H9 (cell line): ENCODE measurements at regions not wholly inside any gene's neighbourhood (a gene's known extent, or its start where the extent isn't known, plus 50 kb on each side); places are given as distances from the start of the nearest gene placed in this dataset.

Experiments used
- DNase-seq: peaks from one replicate; pipeline ENCODE4 v3.0.0-alpha.2; 2017
- H2AFZ ChIP-seq: one replicate; pipeline ENCODE4 v1.6.1; 2013; ENCODE audit warnings: mild to moderate bottlenecking, low read length, control low read depth, moderate library complexity
- H2AK5ac ChIP-seq: 2 replicates; pipeline ENCODE4 v1.6.1; 2013; ENCODE audit warnings: low read length, control low read depth, mixed read lengths; ENCODE audit not compliant: insufficient read length
- H2BK120ac ChIP-seq: one replicate; pipeline ENCODE4 v1.6.1; 2013; ENCODE audit warnings: low read depth, mild to moderate bottlenecking, low read length, control low read depth, inconsistent platforms; ENCODE audit not compliant: poor library complexity, severe bottlenecking
- H2BK12ac ChIP-seq: 2 replicates; pipeline ENCODE4 v1.6.1; 2013; ENCODE audit warnings: low read length, control low read depth, mixed read lengths, low read depth; ENCODE audit not compliant: insufficient read length
- H2BK15ac ChIP-seq: 2 replicates; pipeline ENCODE4 v1.6.1; 2013; ENCODE audit warnings: low read depth, low read length, control low read depth
- H2BK20ac ChIP-seq: one replicate; pipeline ENCODE4 v1.6.1; 2013; ENCODE audit warnings: low read depth, mild to moderate bottlenecking, low read length, control low read depth, inconsistent platforms; ENCODE audit not compliant: poor library complexity, severe bottlenecking
- H2BK5ac ChIP-seq: 2 replicates; pipeline ENCODE4 v1.6.1; 2013; ENCODE audit warnings: low read length, control low read depth, mixed read lengths; ENCODE audit not compliant: insufficient read length
- H3K14ac ChIP-seq: 2 replicates; pipeline ENCODE4 v1.6.1; 2013; ENCODE audit warnings: low read length, control low read depth; ENCODE audit not compliant: insufficient read depth
- H3K18ac ChIP-seq: 2 replicates; pipeline ENCODE4 v1.6.1; 2013; ENCODE audit warnings: low read depth, mild to moderate bottlenecking, mixed read lengths, low read length, control low read depth; ENCODE audit not compliant: insufficient read length
- H3K23ac ChIP-seq: 2 replicates; pipeline ENCODE4 v1.6.1; 2013; ENCODE audit warnings: low read length, control low read depth, mixed read lengths, low read depth; ENCODE audit not compliant: insufficient read length
- H3K23me2 ChIP-seq: 2 replicates; pipeline ENCODE4 v1.6.1; 2013; ENCODE audit warnings: low read depth, mild to moderate bottlenecking, mixed read lengths, low read length, control low read depth; ENCODE audit not compliant: insufficient read length, poor library complexity, severe bottlenecking
- H3K27ac ChIP-seq: 2 replicates; pipeline ENCODE4 v1.5.1; 2013; ENCODE audit warnings: low read length, control low read depth, mixed read lengths, low read depth; ENCODE audit not compliant: insufficient read length
- H3K27me3 ChIP-seq: 2 replicates; pipeline ENCODE4 v1.6.1; 2013; ENCODE audit warnings: low read length, control low read depth, inconsistent platforms; ENCODE audit not compliant: insufficient read depth
- H3K4ac ChIP-seq: 2 replicates; pipeline ENCODE4 v1.6.1; 2013; ENCODE audit warnings: low read depth, mild to moderate bottlenecking, control low read depth, inconsistent platforms, low read length, moderate library complexity
- H3K4me1 ChIP-seq: 2 replicates; pipeline ENCODE4 v1.6.1; 2013; ENCODE audit warnings: low read length, control low read depth, inconsistent platforms; ENCODE audit not compliant: insufficient read depth
- H3K4me2 ChIP-seq: 2 replicates; pipeline ENCODE4 v1.6.1; 2013; ENCODE audit warnings: low read length, control low read depth, mixed read lengths; ENCODE audit not compliant: insufficient read length, insufficient read depth
- H3K56ac ChIP-seq: 2 replicates; pipeline ENCODE4 v1.6.1; 2013; ENCODE audit warnings: low read depth, mild to moderate bottlenecking, mixed read lengths, low read length, control low read depth; ENCODE audit not compliant: insufficient read length
- H3K79me1 ChIP-seq: 2 replicates; pipeline ENCODE4 v1.6.1; 2013; ENCODE audit warnings: low read depth, mild to moderate bottlenecking, moderate library complexity, low read length, control low read depth, inconsistent platforms; ENCODE audit not compliant: insufficient read depth, poor library complexity, severe bottlenecking
- H3K79me2 ChIP-seq: 2 replicates; pipeline ENCODE4 v1.6.1; 2013; ENCODE audit warnings: low read length, control low read depth, inconsistent platforms; ENCODE audit not compliant: insufficient read depth
- H3K9ac ChIP-seq: 2 replicates; pipeline ENCODE4 v1.6.1; 2013; ENCODE audit warnings: low read length, control low read depth, mixed read lengths; ENCODE audit not compliant: insufficient read length; ENCODE audit errors: extremely low read depth
- H3K9me3 ChIP-seq: one replicate; pipeline ENCODE4 v1.6.1; 2013; ENCODE audit warnings: low read depth, low read length, inconsistent platforms; ENCODE audit not compliant: control insufficient read depth
- H3T11ph ChIP-seq: one replicate; pipeline ENCODE4 v1.6.1; 2013; ENCODE audit warnings: mild to moderate bottlenecking, low read length, control low read depth, inconsistent platforms
- H4K20me1 ChIP-seq: one replicate; pipeline ENCODE4 v1.6.1; 2013; ENCODE audit not compliant: control insufficient read depth, insufficient read length, insufficient read depth
- H4K5ac ChIP-seq: 2 replicates; pipeline ENCODE4 v1.6.1; 2013; ENCODE audit warnings: low read depth, mild to moderate bottlenecking, mixed read lengths, low read length, control low read depth; ENCODE audit not compliant: insufficient read length
- H4K8ac ChIP-seq: replicated peaks from 2 replicates; pipeline ENCODE4 v1.6.1; 2013; ENCODE audit warnings: low read length, control low read depth, mixed read lengths, low read depth; ENCODE audit not compliant: insufficient read length
- H4K91ac ChIP-seq: 2 replicates; pipeline ENCODE4 v1.6.1; 2013; ENCODE audit warnings: low read depth, mild to moderate bottlenecking, moderate library complexity, mixed read lengths, low read length, control low read depth; ENCODE audit not compliant: insufficient read length
- H3K27ac Mint-ChIP-seq, 3 experiments: 2 replicates in 2 of 3; 3 replicates in 1 of 3; pipeline ENCODE4 v1.8.0; 2020 to 2021; ENCODE audit warnings: mixed read lengths in 3 of 3, mild to moderate bottlenecking in 1 of 3, moderate library complexity in 1 of 3
- H3K27me3 Mint-ChIP-seq: 2 replicates; pipeline ENCODE4 v1.8.0; 2021; ENCODE audit warnings: low read depth, mild to moderate bottlenecking, moderate library complexity, mixed read lengths
- H3K36me3 Mint-ChIP-seq, 3 experiments: 2 replicates in 2 of 3; 3 replicates in 1 of 3; pipeline ENCODE4 v1.8.0; 2020 to 2021; ENCODE audit warnings: low read depth in 3 of 3, mixed read lengths in 3 of 3; ENCODE audit not compliant: insufficient read depth in 1 of 3
- H3K4me1 Mint-ChIP-seq, 2 experiments: 2 replicates each; pipeline ENCODE4 v1.8.0; 2020; ENCODE audit warnings: mixed read lengths in 2 of 2
- H3K4me3 Mint-ChIP-seq, 2 experiments: 2 replicates in 1 of 2; 3 replicates in 1 of 2; pipeline ENCODE4 v1.8.0; 2020 to 2021; ENCODE audit warnings: mild to moderate bottlenecking in 2 of 2, mixed read lengths in 2 of 2, moderate library complexity in 1 of 2
- H3K9me3 Mint-ChIP-seq, 2 experiments: 2 replicates in 1 of 2; 3 replicates in 1 of 2; pipeline ENCODE4 v1.8.0; 2020; ENCODE audit warnings: mild to moderate bottlenecking in 2 of 2, mixed read lengths in 2 of 2, moderate library complexity in 1 of 2
- CTCF ChIP-seq: fragments of 200-600 bp; sonication (generic); conservative IDR thresholded peaks from 3 replicates; pipeline ENCODE4 v1.8.0; 2021; ENCODE audit warnings: antibody characterized with exemption, mild to moderate bottlenecking
- WGBS: extraction: QIAGEN DNeasy Blood & Tissue Kit; methylation state at CpG from one replicate; pipeline ENCODE4 v1.1.7; 2013; ENCODE audit warnings: missing lambda C conversion rate, low lambda C conversion rate, mixed read lengths; ENCODE audit not compliant: insufficient read length; ENCODE audit errors: extremely low coverage; 5-methylcytosine and 5-hydroxymethylcytosine counted together

- no peaks in the 10 kb centered on the region for H3K9me3 ChIP-seq
- TF ChIP-seq CTCF, result no peak
- H3K23me2 ChIP-seq, result no peaks in the 10 kb centered on the region
- no peak overlapping the region for H2AFZ ChIP-seq
- no peak overlapping the region for H2BK15ac ChIP-seq
- H2BK12ac ChIP-seq, result no peak overlapping the region
- H2BK5ac ChIP-seq, result no peak overlapping the region
- Mint-ChIP-seq H3K27me3 (no peaks in the 10 kb centered on the region; the same call in 1 of the 2 replicates), H3K4me3 (no peak overlapping the region), H3K36me3 (no peaks in the 10 kb centered on the region), H3K9me3 (no peaks in the 10 kb centered on the region; a peak in 1 of 5 replicates), H3K4me1 (peaks cover 10% of the 10 kb centered on the region in 2 experiments; a peak in 2 of 4 replicates), H3K27ac (no peak overlapping the region)
- H2BK20ac ChIP-seq, result peak overlapping the region; percentile 11
- H4K8ac ChIP-seq, result no peak overlapping the region
- no peak overlapping the region for H2BK120ac ChIP-seq
- H3T11ph ChIP-seq, result no peak overlapping the region
- no peak overlapping the region for H3K27ac ChIP-seq
- H3K9ac ChIP-seq, result no peak overlapping the region
- no peak overlapping the region for H3K4ac ChIP-seq
- DNase-seq, result no peak
- no peak overlapping the region for H4K91ac ChIP-seq
- no peak overlapping the region for H4K5ac ChIP-seq
- no peaks in the 10 kb centered on the region for H4K20me1 ChIP-seq
- no peak overlapping the region for H3K4me2 ChIP-seq
- no peak overlapping the region for H3K14ac ChIP-seq
- H3K4me1 ChIP-seq, result no peaks in the 10 kb centered on the region
- H2AK5ac ChIP-seq, result no peak overlapping the region
- no peaks in the 10 kb centered on the region for H3K27me3 ChIP-seq
- no peaks in the 10 kb centered on the region for H3K79me2 ChIP-seq
- no peak overlapping the region for H3K56ac ChIP-seq
- no peaks in the 10 kb centered on the region for H3K79me1 ChIP-seq
- H3K18ac ChIP-seq, result no peak overlapping the region
- H3K23ac ChIP-seq, result no peak overlapping the region
- WGBS, result no CpG with 5 or more reads among the region's 2 CpGs
Measured at GRCh38 chr20:18922898-18923297, 109.3 kb downstream of the SCP2D1 start.
